GM10266 (cell line): ENCODE measurements at regions not wholly inside any gene's neighbourhood (a gene's known extent, or its start where the extent isn't known, plus 50 kb on each side); places are given as distances from the start of the nearest gene placed in this dataset.

ENCODE experiments used
- DNase-seq: peaks from one replicate; pipeline ENCODE4 v3.0.0; 2012; ENCODE audit errors: extremely low spot score
- TF ChIP-seq, protein P1 (sequence below): IDR thresholded peaks from 2 replicates; pipeline ENCODE4 v1.5.1; 2012; ENCODE audit warnings: mild to moderate bottlenecking, low read depth; ENCODE audit not compliant: control insufficient read depth, insufficient read depth; ENCODE audit errors: missing control alignments

DNA sequence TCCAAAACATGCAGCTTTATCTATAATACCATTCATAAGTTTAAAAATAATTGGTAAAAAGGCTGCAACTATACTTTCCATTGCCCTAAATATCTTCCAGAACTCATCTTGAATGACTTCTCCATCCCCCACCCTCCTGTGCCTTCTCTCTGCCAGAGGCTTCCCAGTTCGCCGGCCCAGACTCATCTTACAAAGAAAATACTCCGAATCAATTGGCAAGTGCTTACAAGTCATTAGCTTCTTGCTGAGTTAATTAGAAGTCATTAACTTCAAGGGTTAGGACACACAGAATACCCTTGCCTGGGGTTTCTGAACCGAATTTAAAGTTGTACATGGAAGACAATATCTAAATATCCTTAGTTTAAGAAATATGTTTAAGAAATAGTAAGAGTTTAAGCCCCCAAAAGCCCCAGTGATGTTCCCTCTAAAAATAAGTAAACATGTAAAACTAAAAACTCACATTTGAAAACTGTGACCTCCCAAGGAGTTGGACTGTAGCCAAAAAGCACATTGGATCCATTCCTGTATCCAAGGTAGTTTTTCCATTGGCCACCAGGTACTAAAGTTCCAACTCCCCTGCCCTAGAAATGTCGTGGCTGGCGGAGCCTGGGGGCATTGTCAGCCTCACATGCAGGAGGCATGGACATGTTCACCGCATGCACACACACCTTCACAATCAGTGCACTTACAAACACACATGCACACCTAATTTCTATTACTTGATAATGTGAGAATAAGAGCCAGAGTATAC, 535.2 kb upstream of the FAT1 start:
- TF ChIP-seq, protein P1, sequence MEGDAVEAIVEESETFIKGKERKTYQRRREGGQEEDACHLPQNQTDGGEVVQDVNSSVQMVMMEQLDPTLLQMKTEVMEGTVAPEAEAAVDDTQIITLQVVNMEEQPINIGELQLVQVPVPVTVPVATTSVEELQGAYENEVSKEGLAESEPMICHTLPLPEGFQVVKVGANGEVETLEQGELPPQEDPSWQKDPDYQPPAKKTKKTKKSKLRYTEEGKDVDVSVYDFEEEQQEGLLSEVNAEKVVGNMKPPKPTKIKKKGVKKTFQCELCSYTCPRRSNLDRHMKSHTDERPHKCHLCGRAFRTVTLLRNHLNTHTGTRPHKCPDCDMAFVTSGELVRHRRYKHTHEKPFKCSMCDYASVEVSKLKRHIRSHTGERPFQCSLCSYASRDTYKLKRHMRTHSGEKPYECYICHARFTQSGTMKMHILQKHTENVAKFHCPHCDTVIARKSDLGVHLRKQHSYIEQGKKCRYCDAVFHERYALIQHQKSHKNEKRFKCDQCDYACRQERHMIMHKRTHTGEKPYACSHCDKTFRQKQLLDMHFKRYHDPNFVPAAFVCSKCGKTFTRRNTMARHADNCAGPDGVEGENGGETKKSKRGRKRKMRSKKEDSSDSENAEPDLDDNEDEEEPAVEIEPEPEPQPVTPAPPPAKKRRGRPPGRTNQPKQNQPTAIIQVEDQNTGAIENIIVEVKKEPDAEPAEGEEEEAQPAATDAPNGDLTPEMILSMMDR = no peak
- no peak for DNase-seq

DNA sequence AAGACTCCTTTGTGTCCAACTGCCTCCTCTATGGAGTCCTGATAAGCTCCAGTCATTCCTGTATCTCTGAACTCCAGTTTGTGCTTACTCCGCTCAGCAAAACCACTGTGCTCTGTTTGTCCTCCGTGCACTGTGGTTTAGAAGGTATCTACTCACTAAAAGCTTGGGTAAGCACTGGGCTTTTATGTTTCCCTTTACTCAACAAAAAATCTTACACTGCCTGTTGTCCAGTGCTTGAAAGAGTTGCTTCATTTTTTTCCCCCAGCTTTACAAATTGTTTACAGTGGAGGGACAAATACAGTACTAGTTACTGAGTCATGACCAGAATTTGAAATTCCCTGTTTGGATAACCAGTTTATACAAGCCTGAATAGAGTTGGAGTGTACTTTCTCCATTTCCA, 545.3 kb upstream of the FAT1 start:
- DNase-seq = no peak
- TF ChIP-seq, protein P1 = no peak

DNA sequence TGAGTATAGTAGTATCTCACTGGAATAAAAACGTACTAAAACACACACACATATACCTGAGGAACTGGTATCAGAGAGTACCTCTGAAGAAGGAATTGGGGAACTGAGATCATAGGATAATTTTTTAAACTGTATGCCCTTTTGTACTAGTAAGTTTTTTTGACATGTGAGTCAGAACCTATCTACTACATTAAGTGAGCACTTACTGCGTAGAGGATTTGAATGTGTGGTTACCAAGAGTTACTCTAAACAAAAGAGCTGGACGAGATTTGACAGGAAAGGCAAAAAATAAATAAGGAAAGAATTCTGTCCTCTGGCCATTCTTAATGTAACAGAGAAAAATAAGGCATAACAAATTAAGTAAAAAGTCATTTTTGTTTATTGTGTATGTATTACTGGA, 546.5 kb upstream of the FAT1 start:
- DNase-seq = no peak
- TF ChIP-seq, protein P1 = no peak

DNA sequence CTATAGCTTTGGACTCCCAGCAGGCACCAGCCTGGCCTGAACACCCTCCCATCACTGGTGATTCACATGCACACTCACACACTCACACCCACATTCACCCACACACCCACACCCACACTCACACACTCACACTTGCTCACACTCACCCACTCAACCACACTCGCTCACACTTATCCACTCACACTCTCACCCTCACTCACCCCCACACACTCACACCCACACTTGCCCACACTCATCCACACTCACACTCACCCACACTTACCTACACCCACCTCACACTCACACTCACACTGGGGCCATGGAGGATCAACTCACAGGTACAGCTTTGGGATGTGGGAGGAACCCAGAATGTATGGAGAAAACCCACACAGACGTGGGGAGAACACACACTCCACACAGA, 548.2 kb upstream of the FAT1 start:
- DNase-seq = no peak
- TF ChIP-seq, protein P1 = no peak

DNA sequence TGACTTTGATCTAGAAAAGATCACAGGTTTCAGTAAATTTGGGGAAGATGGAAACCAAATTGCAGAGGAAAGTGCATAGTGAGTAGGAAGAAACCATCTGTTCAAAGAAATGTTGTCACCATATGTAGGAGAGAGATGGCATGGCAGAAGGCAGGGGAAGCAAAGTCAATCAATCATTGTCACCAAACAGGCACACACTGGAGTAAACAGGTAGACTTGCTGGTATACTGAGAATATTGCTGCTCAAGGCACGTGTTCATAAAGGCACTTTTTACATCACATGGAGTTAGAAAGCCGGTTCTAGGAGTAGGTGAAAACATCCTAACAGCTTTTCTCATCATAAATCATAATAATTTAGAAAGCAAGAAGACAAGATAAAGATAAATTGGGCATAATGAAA, 550.5 kb upstream of the FAT1 start:
- no peak for DNase-seq
- TF ChIP-seq, protein P1 = no peak

DNA sequence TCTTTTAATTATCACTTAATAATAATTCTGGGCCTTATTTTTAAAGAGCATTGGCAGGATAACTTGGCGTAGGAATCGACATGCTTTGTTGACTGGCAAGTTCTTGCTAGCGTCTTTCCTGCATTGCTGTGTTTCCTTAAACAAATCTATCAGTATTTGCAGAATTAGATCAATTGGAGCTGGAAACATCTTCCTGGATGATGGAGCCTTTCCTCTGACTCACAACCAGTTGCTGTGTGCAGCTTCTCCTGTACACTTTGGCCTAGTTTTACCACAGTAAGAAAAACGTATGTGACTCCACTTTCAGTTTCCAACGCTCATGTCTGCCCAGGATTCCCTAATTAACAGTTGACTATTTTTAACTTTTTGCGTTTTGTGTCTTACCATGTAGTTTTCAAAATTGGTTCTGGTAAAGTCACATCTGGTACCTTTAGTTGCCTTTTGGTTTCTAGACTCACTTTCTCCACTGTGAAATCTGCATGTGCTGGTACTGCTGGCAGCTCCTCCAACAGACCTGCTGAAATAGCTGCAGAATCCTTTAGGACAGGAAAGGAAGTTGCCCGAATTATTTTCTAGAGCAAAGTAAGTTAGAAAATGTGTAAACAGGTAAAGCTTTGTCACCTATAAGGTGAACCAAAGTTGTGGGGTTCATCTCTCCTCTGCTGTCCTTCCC, 553.2 kb upstream of the FAT1 start:
- TF ChIP-seq, protein P1 = no peak
- no peak for DNase-seq

DNA sequence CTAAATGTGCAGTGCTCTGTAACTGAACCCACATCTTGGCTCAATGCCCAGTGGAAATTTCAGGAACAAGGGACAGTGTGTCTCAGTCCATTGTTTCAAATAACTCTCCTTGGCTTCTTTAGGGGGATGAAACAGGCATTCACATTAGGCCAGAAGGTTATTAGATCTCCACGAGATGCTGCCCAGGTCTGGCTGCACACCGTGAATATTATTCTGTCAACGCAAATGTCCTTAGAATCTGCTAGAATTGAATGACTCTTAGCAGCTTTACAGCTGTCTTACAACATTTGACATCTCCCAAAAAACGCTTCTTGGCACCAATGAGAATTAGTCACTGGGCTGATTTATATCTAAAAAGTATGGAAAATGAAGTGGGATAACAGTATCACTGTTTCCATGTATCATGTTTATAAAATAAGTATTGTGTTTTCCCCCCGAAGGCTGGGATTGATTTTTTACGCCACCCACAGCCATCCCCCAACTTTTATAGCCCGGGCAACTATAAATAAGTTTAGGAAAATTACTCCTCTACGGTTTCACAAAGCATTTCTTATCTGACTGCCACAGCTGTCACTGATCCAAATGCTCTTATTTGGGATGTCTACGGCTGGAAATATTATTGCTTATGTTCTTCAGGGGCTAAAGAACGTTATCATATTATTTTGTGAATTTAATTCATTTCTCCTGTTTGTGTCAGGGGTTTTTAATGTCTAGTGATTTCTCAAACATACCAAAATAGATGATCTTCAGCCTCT, 559.7 kb upstream of the FAT1 start:
- TF ChIP-seq, protein P1 = no peak
- no peak for DNase-seq
